DOHH2 (cell line): ENCODE measurements at regions not wholly inside any gene's neighbourhood (a gene's known extent, or its start where the extent isn't known, plus 50 kb on each side); places are given as distances from the start of the nearest gene placed in this dataset.

Experiments
- H3F3A ChIP-seq: fragments of 200-600 bp; sonication (generic), shearing (Covaris generic); 2 replicates; pipeline ENCODE4 v1.6.0; 2016; ENCODE audit warnings: antibody characterized with exemption, mild to moderate bottlenecking; ENCODE audit not compliant: control insufficient read depth, insufficient read depth
- H3K27ac ChIP-seq: fragments of 200-600 bp; sonication (generic); 2 replicates; pipeline ENCODE4 v1.5.1; 2014; ENCODE audit warnings: low read depth, mild to moderate bottlenecking, low read length, moderate library complexity
- H3K27me3 ChIP-seq: fragments of 200-600 bp; sonication (generic); 2 replicates; pipeline ENCODE4 v1.6.1; 2014; ENCODE audit warnings: mild to moderate bottlenecking, low read length, mixed read lengths; ENCODE audit not compliant: control insufficient read depth
- H3K36me3 ChIP-seq: fragments of 200-600 bp; sonication (generic); 2 replicates; pipeline ENCODE4 v1.6.1; 2014; ENCODE audit warnings: mild to moderate bottlenecking, low read length, moderate library complexity, mixed read lengths; ENCODE audit not compliant: control insufficient read depth
- H3K4me1 ChIP-seq: fragments of 200-600 bp; sonication (generic); 2 replicates; pipeline ENCODE4 v1.6.1; 2014; ENCODE audit warnings: mild to moderate bottlenecking, low read length, mixed read lengths; ENCODE audit not compliant: control insufficient read depth
- H3K4me2 ChIP-seq: fragments of 200-600 bp; sonication (generic); 2 replicates; pipeline ENCODE4 v1.6.0; 2014; ENCODE audit warnings: mild to moderate bottlenecking, low read length, moderate library complexity
- H3K4me3 ChIP-seq: fragments of 200-600 bp; sonication (generic); 2 replicates; pipeline ENCODE4 v1.5.1; 2014; ENCODE audit warnings: mild to moderate bottlenecking, low read length, mixed read lengths
- H3K79me2 ChIP-seq: fragments of 200-600 bp; sonication (generic); 2 replicates; pipeline ENCODE4 v1.6.1; 2014; ENCODE audit warnings: mild to moderate bottlenecking, low read length, mixed read lengths; ENCODE audit not compliant: control insufficient read depth
- H3K9me2 ChIP-seq: fragments of 200-600 bp; sonication (generic); replicated peaks from 2 replicates; pipeline ENCODE4 v1.6.1; 2014; ENCODE audit warnings: mild to moderate bottlenecking, low read length, mixed read lengths; ENCODE audit not compliant: control insufficient read depth
- H3K9me3 ChIP-seq: fragments of 200-600 bp; sonication (generic); 2 replicates; pipeline ENCODE4 v1.6.1; 2014; ENCODE audit warnings: antibody characterized with exemption, low read length, mixed read lengths; ENCODE audit not compliant: control insufficient read depth, insufficient read depth
- H4K20me1 ChIP-seq: fragments of 200-600 bp; sonication (generic); 2 replicates; pipeline ENCODE4 v1.6.0; 2014; ENCODE audit warnings: low read depth, mild to moderate bottlenecking, antibody characterized with exemption, low read length, moderate library complexity; ENCODE audit not compliant: control insufficient read depth, insufficient read depth
- CTCF ChIP-seq: fragments of 200-600 bp; sonication (generic); IDR thresholded peaks from one replicate; pipeline ENCODE4 v1.5.1; 2014; ENCODE audit warnings: antibody characterized with exemption, mild to moderate bottlenecking, low read depth, low read length; ENCODE audit not compliant: poor library complexity, severe bottlenecking
- EZH2phosphoT487 ChIP-seq: fragments of 200-600 bp; sonication (generic); IDR thresholded peaks from 2 replicates; pipeline ENCODE4 v1.6.1; 2017; ENCODE audit warnings: borderline replicate concordance, mild to moderate bottlenecking, antibody characterized with exemption, low read length, moderate library complexity, mixed read lengths

- Histone ChIP-seq H3K27me3 (peaks cover 24% of the 10 kb centered on the region), H3K27ac (no peak overlapping the region), H3K4me3 (no peak overlapping the region), H3K9me2 (no peaks in the 10 kb centered on the region), H4K20me1 (no peaks in the 10 kb centered on the region), H3F3A (no peaks in the 10 kb centered on the region), H3K79me2 (no peaks in the 10 kb centered on the region), H3K9me3 (no peaks in the 10 kb centered on the region), H3K4me1 (no peaks in the 10 kb centered on the region), H3K36me3 (no peaks in the 10 kb centered on the region), H3K4me2 (no peak overlapping the region)
- TF ChIP-seq CTCF (no peak), EZH2phosphoT487 (no peak)
These were observed 59.0 kb upstream of the IPO9 start for GRCh38 chr1:201769966-201770365.

- H3K27ac ChIP-seq = no peak overlapping the region
- H3K4me1 ChIP-seq = no peaks in the 10 kb centered on the region
- H3K9me3 ChIP-seq = no peaks in the 10 kb centered on the region
- no peak for TF ChIP-seq EZH2phosphoT487
- no peak for TF ChIP-seq CTCF
- peaks cover 24% of the 10 kb centered on the region for H3K27me3 ChIP-seq
- no peaks in the 10 kb centered on the region for H3K36me3 ChIP-seq
- no peaks in the 10 kb centered on the region for H3K79me2 ChIP-seq
- no peaks in the 10 kb centered on the region for H3K9me2 ChIP-seq
- no peaks in the 10 kb centered on the region for H3F3A ChIP-seq
- no peaks in the 10 kb centered on the region for H4K20me1 ChIP-seq
- no peak overlapping the region for H3K4me2 ChIP-seq
- no peak overlapping the region for H3K4me3 ChIP-seq
These were observed 57.5 kb upstream of the IPO9 start for GRCh38 chr1:201771466-201771865.

GRCh38 chr1:201772178-201772577 is 56.8 kb upstream of the IPO9 start:
- H4K20me1 ChIP-seq = no peaks in the 10 kb centered on the region
- no peak overlapping the region for H3K4me3 ChIP-seq
- H3K36me3 ChIP-seq = no peaks in the 10 kb centered on the region
- H3K27me3 ChIP-seq = peaks cover 24% of the 10 kb centered on the region
- no peaks in the 10 kb centered on the region for H3K4me1 ChIP-seq
- TF ChIP-seq CTCF (no peak), EZH2phosphoT487 (no peak)
- H3F3A ChIP-seq = no peaks in the 10 kb centered on the region
- no peak overlapping the region for H3K4me2 ChIP-seq
- no peaks in the 10 kb centered on the region for H3K9me3 ChIP-seq
- H3K27ac ChIP-seq = no peak overlapping the region
- no peaks in the 10 kb centered on the region for H3K9me2 ChIP-seq
- H3K79me2 ChIP-seq = no peaks in the 10 kb centered on the region

- no peak for TF ChIP-seq EZH2phosphoT487
- no peak for TF ChIP-seq CTCF
- H4K20me1 ChIP-seq = no peaks in the 10 kb centered on the region
- no peak overlapping the region for H3K27ac ChIP-seq
- H3K4me3 ChIP-seq = no peak overlapping the region
- no peaks in the 10 kb centered on the region for H3K4me1 ChIP-seq
- H3K9me3 ChIP-seq = no peaks in the 10 kb centered on the region
- no peaks in the 10 kb centered on the region for H3K79me2 ChIP-seq
- H3K4me2 ChIP-seq = no peak overlapping the region
- H3K36me3 ChIP-seq = no peaks in the 10 kb centered on the region
- no peaks in the 10 kb centered on the region for H3K9me2 ChIP-seq
- peaks cover 21% of the 10 kb centered on the region for H3K27me3 ChIP-seq
- H3F3A ChIP-seq = no peaks in the 10 kb centered on the region
These were observed 55.2 kb upstream of the IPO9 start for GRCh38 chr1:201773764-201774163.
